ENCODE measurements at regions not wholly inside any gene's neighbourhood (a gene's known extent, or its start where the extent isn't known, plus 50 kb on each side); places are given as distances from the start of the nearest gene placed in this dataset.
"Not testable (repeated sequence)": the region's sequence is repeated elsewhere in the genome, so short reads cannot be mapped to it uniquely, and the experiment has no call there.

- ATAC-seq; H3K4me3 ChIP-seq; FAIRE-seq; DNase-seq (ENCODE audit: low read depth in 1 of 2, low spot score in 1 of 2); H3K9me3 ChIP-seq; H3K4me2 ChIP-seq; H3K4me1 ChIP-seq; H3K27ac ChIP-seq; POLR2A ChIA-PET: not testable (repeated sequence)
- CTCF ChIA-PET, result interaction anchor here (0.9 kb wide), 1 partner anchor 10 kb away, joined by 4 read pairs; no protein-coding TSS in a partner anchor
- WGBS (ENCODE audit: missing lambda C conversion rate), result 12% methylated on average over 3 of the region's 3 CpGs
Observed at GRCh38 chr22:22338778-22339177, 94.2 kb downstream of the VPREB1 start.

- no peak for DNase-seq (ENCODE audit: low read depth in 1 of 2, low spot score in 1 of 2)
- no peak overlapping the region for H3K4me3 ChIP-seq
- ChIA-PET CTCF (interaction anchor here (2.4 kb wide), 1 partner anchor 140 kb away, joined by 10 read pairs; no protein-coding TSS in a partner anchor), POLR2A (no interaction called here)
- H3K4me2 ChIP-seq, result no peak overlapping the region
- no peak for FAIRE-seq
- TF ChIP-seq MYC (IDR thresholded peaks at IDR 0.05; ENCODE audit: borderline replicate concordance, low read length) (no peak), NR3C1 (IDR thresholded peaks at IDR 0.05) (no peak), ZFP36 (IDR thresholded peaks at IDR 0.05; ENCODE audit: borderline replicate concordance, partially characterized antibody) (no peak), TFCP2L1 (CRISPR knock-in tag; IDR thresholded peaks at IDR 0.05) (no peak)
- no peak overlapping the region for H3K27ac ChIP-seq
- 8% methylated on average over 4 of the region's 4 CpGs for WGBS (ENCODE audit: missing lambda C conversion rate)
- no peak for ATAC-seq
- H3K9me3 ChIP-seq, result no peaks in the 10 kb centered on the region
- H3K4me1 ChIP-seq, result no peaks in the 10 kb centered on the region
Observed at GRCh38 chr22:22341736-22342135, 97.2 kb downstream of the VPREB1 start.

- Histone ChIP-seq H3K4me1 (no peaks in the 10 kb centered on the region), H3K4me2 (no peak overlapping the region), H3K27ac (no peak overlapping the region), H3K4me3 (no peak overlapping the region), H3K9me3 (no peaks in the 10 kb centered on the region)
- ATAC-seq, result peak; percentile 77 to 88; a peak in 5 of 6 replicates
- WGBS (ENCODE audit: missing lambda C conversion rate), result 58% methylated on average over 3 of the region's 8 CpGs
- TF ChIP-seq CHD2 (IDR thresholded peaks at IDR 0.05; ENCODE audit: low read length, partially characterized antibody) (no peak), RAD21 (conservative IDR thresholded peaks at IDR 0.05 in 1 of 2, IDR thresholded peaks at IDR 0.05 in 1 of 2) (peak; percentile 18 to 39; a peak in 2 of 5 replicates), CTCF (IDR thresholded peaks at IDR 0.05) (peak; percentile 54)
- DNase-seq (ENCODE audit: low read depth in 1 of 2, low spot score in 1 of 2), result peak; percentile 43 to 49
- FAIRE-seq, result no peak
- ChIA-PET POLR2A (no interaction called here), CTCF (interaction anchor here (0.6 to 2.4 kb wide), 14 partner anchors 12 to 248 kb away, joined by 3 to 10 read pairs (median 3); no protein-coding TSS in a partner anchor)
Observed at GRCh38 chr22:22342697-22343580, 98.4 kb downstream of the VPREB1 start.

- no peak overlapping the region for H3K27ac ChIP-seq
- WGBS (ENCODE audit: missing lambda C conversion rate), result 46% methylated on average over 9 of the region's 9 CpGs
- CTCF ChIA-PET, result interaction anchor here (0.8 to 2.4 kb wide), 9 partner anchors 12 to 142 kb away, joined by 3 to 10 read pairs (median 3); no protein-coding TSS in a partner anchor
Observed at GRCh38 chr22:22343581-22344296, 99.2 kb downstream of the VPREB1 start.

More at GRCh38 chr22:22343581-22344296, 99.2 kb downstream of the VPREB1 start:
- DNase-seq (ENCODE audit: low read depth in 1 of 2, low spot score in 1 of 2) (no peak), ATAC-seq (no peak), FAIRE-seq (no peak)
- no peaks in the 10 kb centered on the region for H3K4me1 ChIP-seq
- POLR2A ChIA-PET, result no interaction called here
- no peak overlapping the region for H3K4me3 ChIP-seq
- H3K9me3 ChIP-seq, result no peaks in the 10 kb centered on the region
- no peak overlapping the region for H3K4me2 ChIP-seq
- TF ChIP-seq HDAC2 (IDR thresholded peaks at IDR 0.05) (no peak), CTCF (IDR thresholded peaks at IDR 0.05) (no peak), FOSB (CRISPR knock-in tag; IDR thresholded peaks at IDR 0.05) (no peak), HES2 (IDR thresholded peaks at IDR 0.05) (no peak), HOXA7 (CRISPR knock-in tag; IDR thresholded peaks at IDR 0.05) (no peak), HEYL (CRISPR knock-in tag; IDR thresholded peaks at IDR 0.05) (no peak), ZSCAN20 (CRISPR knock-in tag; IDR thresholded peaks at IDR 0.05) (no peak), SREBF2 (IDR thresholded peaks at IDR 0.05) (no peak), KDM1A (IDR thresholded peaks at IDR 0.05; ENCODE audit: low read depth) (no peak), ELK1 (IDR thresholded peaks at IDR 0.05; ENCODE audit: low read depth, low read length) (no peak)

Measured in A549 (cell line).